ENCODE measurements at regions not wholly inside any gene's neighbourhood (a gene's known extent, or its start where the extent isn't known, plus 50 kb on each side); places are given as distances from the start of the nearest gene placed in this dataset.

DNA sequence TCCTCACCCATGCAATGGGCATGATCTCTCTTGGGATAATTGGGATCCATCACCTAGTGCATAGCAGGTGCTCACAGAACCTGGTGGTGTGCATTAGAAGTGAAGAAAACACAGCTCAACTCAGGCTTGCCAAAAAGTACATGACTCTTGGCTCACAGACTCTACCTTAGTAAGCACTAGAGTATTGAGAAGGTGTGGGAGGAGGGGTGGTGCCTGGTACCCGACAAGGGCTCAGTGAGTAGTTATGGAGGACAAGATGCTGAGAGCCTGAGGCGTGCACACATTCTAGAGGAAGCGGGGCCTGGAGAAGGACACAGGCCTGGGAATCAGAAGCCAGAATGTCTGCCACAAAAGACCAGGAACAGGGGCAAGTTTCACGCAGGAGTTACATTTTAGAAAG lies 100.3 kb upstream of the GRIK3 start:
- CTCF ChIA-PET = no interaction called here
- H3K4me3 Mint-ChIP-seq (ENCODE audit: low read depth, unreplicated experiment) = no peak overlapping the region
- H3K36me3 Mint-ChIP-seq (ENCODE audit: insufficient read depth, unreplicated experiment) = no peaks in the 10 kb centered on the region
- DNase-seq = no peak
- TF ChIP-seq, protein P1, sequence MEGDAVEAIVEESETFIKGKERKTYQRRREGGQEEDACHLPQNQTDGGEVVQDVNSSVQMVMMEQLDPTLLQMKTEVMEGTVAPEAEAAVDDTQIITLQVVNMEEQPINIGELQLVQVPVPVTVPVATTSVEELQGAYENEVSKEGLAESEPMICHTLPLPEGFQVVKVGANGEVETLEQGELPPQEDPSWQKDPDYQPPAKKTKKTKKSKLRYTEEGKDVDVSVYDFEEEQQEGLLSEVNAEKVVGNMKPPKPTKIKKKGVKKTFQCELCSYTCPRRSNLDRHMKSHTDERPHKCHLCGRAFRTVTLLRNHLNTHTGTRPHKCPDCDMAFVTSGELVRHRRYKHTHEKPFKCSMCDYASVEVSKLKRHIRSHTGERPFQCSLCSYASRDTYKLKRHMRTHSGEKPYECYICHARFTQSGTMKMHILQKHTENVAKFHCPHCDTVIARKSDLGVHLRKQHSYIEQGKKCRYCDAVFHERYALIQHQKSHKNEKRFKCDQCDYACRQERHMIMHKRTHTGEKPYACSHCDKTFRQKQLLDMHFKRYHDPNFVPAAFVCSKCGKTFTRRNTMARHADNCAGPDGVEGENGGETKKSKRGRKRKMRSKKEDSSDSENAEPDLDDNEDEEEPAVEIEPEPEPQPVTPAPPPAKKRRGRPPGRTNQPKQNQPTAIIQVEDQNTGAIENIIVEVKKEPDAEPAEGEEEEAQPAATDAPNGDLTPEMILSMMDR (IDR thresholded peaks at IDR 0.05; ENCODE audit: unreplicated experiment) = no peak
- no peaks in the 10 kb centered on the region for H3K4me1 Mint-ChIP-seq (ENCODE audit: low read depth, unreplicated experiment)
- no peak overlapping the region for H3K27ac Mint-ChIP-seq (ENCODE audit: unreplicated experiment)
- H3K27me3 Mint-ChIP-seq (ENCODE audit: unreplicated experiment) = peaks cover 100% of the 10 kb centered on the region
- no peaks in the 10 kb centered on the region for H3K9me3 Mint-ChIP-seq (ENCODE audit: low read depth, unreplicated experiment)
- BruUV-seq (replicated peaks) = no TSS peak
- intact Hi-C loops (cut with micrococcal nuclease; ENCODE audit: unreplicated experiment) = no loop called here

GRCh38 chr1:37135032-37135431 lies 100.7 kb upstream of the GRIK3 start:
- Mint-ChIP-seq H3K27me3 (ENCODE audit: unreplicated experiment) (peaks cover 100% of the 10 kb centered on the region), H3K9me3 (ENCODE audit: low read depth, unreplicated experiment) (no peaks in the 10 kb centered on the region), H3K27ac (ENCODE audit: unreplicated experiment) (no peak overlapping the region), H3K4me1 (ENCODE audit: low read depth, unreplicated experiment) (no peaks in the 10 kb centered on the region), H3K36me3 (ENCODE audit: insufficient read depth, unreplicated experiment) (no peaks in the 10 kb centered on the region), H3K4me3 (ENCODE audit: low read depth, unreplicated experiment) (no peak overlapping the region)
- intact Hi-C loops (cut with micrococcal nuclease; ENCODE audit: unreplicated experiment) = no loop called here
- CTCF ChIA-PET = no interaction called here
- TF ChIP-seq, protein P1 (IDR thresholded peaks at IDR 0.05; ENCODE audit: unreplicated experiment) = no peak
- no peak for DNase-seq
- no TSS peak for BruUV-seq (replicated peaks)

DNA sequence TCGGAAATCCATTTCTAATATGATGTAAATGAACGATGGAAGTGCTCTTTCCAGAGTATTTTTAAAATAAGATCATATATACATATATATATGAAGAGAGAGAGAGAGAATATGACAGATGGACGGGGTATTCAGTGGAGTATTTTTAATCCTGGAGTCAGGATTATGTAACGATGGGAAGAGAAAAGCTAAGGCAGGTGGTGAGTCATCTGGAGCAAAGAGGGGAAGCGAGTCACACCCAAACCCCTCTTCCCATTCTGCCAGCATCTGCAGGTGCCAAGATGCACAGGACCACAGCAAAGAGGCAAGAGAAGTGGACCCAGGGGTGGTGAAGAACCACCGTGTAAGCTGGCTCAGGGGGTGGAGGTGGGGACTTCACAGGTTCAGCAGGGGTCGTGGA lies 102.7 kb upstream of the GRIK3 start:
- Mint-ChIP-seq H3K9me3 (ENCODE audit: low read depth, unreplicated experiment) (no peaks in the 10 kb centered on the region), H3K27me3 (ENCODE audit: unreplicated experiment) (peaks cover 100% of the 10 kb centered on the region), H3K4me3 (ENCODE audit: low read depth, unreplicated experiment) (no peak overlapping the region), H3K4me1 (ENCODE audit: low read depth, unreplicated experiment) (no peaks in the 10 kb centered on the region), H3K36me3 (ENCODE audit: insufficient read depth, unreplicated experiment) (no peaks in the 10 kb centered on the region), H3K27ac (ENCODE audit: unreplicated experiment) (no peak overlapping the region)
- intact Hi-C loops (cut with micrococcal nuclease; ENCODE audit: unreplicated experiment) = no loop called here
- no peak for DNase-seq
- BruUV-seq (replicated peaks) = no TSS peak
- TF ChIP-seq, protein P1 (IDR thresholded peaks at IDR 0.05; ENCODE audit: unreplicated experiment) = no peak
- CTCF ChIA-PET = no interaction called here

DNA sequence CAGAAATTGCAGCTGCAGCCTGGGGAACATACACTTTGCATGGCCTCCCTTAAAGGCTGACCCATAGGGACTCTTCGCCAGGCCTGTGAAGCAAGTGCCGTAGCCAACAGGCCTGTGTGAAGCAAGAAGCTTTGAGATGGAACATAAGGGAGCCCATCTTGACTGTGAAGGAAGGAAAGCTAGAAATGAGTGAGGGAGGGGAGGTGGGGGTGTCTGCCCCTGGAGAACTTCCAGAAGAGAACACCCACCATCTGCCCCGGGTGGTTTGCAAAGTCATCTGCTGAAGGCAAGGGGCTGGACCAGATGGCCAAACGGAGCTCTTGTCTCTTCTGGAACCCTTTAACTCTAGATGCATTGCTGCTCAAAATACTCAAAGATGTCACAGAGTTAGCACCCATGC lies 103.3 kb upstream of the GRIK3 start:
- TF ChIP-seq, protein P1 (IDR thresholded peaks at IDR 0.05; ENCODE audit: unreplicated experiment) = no peak
- H3K9me3 Mint-ChIP-seq (ENCODE audit: low read depth, unreplicated experiment) = no peaks in the 10 kb centered on the region
- no TSS peak for BruUV-seq (replicated peaks)

DNA sequence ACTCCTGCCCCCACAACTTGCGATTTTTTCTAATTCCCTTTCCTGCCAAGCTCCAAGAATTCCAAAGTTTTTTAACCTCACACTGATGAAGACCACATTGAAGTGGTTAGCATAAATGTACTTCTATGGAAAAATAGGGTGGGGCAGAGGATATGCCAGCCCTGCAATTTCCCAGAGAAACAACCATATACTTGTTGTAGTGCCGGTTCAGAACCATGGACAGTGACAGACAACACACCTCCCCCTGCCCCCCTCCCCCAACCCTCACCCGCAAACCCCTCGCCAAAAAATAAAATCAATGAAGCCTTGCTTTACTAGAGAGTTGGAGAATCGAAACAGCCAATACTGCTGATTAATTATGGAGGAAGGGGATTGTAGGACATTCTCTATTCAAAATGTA lies 109.5 kb upstream of the GRIK3 start:
- Mint-ChIP-seq H3K4me1 (ENCODE audit: low read depth, unreplicated experiment) (no peaks in the 10 kb centered on the region), H3K4me3 (ENCODE audit: low read depth, unreplicated experiment) (no peak overlapping the region), H3K27me3 (ENCODE audit: unreplicated experiment) (peaks cover 100% of the 10 kb centered on the region), H3K27ac (ENCODE audit: unreplicated experiment) (no peak overlapping the region), H3K36me3 (ENCODE audit: insufficient read depth, unreplicated experiment) (no peaks in the 10 kb centered on the region), H3K9me3 (ENCODE audit: low read depth, unreplicated experiment) (no peaks in the 10 kb centered on the region)
- no peak for DNase-seq
- TF ChIP-seq, protein P1 (IDR thresholded peaks at IDR 0.05; ENCODE audit: unreplicated experiment) = no peak
- intact Hi-C loops (cut with micrococcal nuclease; ENCODE audit: unreplicated experiment) = no loop called here
- BruUV-seq (replicated peaks) = no TSS peak
- CTCF ChIA-PET = no interaction called here

More for the DNA sequence above, 103.3 kb upstream of the GRIK3 start:
- H3K27ac Mint-ChIP-seq (ENCODE audit: unreplicated experiment) = no peak overlapping the region
- H3K4me1 Mint-ChIP-seq (ENCODE audit: low read depth, unreplicated experiment) = no peaks in the 10 kb centered on the region
- no peak overlapping the region for H3K4me3 Mint-ChIP-seq (ENCODE audit: low read depth, unreplicated experiment)
- no peak for DNase-seq
- peaks cover 100% of the 10 kb centered on the region for H3K27me3 Mint-ChIP-seq (ENCODE audit: unreplicated experiment)
- CTCF ChIA-PET = no interaction called here
- intact Hi-C loops (cut with micrococcal nuclease; ENCODE audit: unreplicated experiment) = no loop called here
- H3K36me3 Mint-ChIP-seq (ENCODE audit: insufficient read depth, unreplicated experiment) = no peaks in the 10 kb centered on the region
